ENCODE measurements at regions not wholly inside any gene's neighbourhood (a gene's known extent, or its start where the extent isn't known, plus 50 kb on each side); places are given as distances from the start of the nearest gene placed in this dataset.

DNA sequence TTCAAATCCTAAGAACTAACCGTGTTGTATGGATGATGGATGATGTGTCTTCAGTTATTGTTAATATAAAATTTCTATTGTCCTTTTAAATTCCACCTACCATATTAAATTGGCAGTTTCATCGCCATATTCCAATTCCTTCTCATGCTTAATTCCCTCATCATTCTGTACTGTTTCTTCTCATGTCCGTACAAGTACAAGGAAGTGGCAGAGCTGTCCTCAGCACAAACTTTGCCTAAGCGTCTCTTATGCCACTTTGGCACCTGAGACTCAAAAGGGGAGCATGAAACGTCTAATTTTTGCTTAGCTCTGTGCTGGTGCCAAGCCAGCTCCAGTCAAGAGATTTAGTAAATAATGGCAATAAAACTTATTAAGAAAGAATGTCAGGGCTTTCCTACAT is 158.2 kb upstream of the LAMA2 start:
- Histone ChIP-seq H3K4me3 (replicated peaks; ENCODE audit: low read depth, low read length) (no peak overlapping the region), H3K27me3 (replicated peaks; ENCODE audit: control insufficient read depth, insufficient read depth, low read length) (no peaks in the 10 kb centered on the region; the same call in none of the 2 replicates), H3K36me3 (ENCODE audit: control insufficient read depth, insufficient read depth, low read length) (no peaks in the 10 kb centered on the region)
- no peak for TF ChIP-seq CTCF (IDR thresholded peaks at IDR 0.05; ENCODE audit: insufficient read depth, low read length, poor library complexity, severe bottlenecking)
- DNase-seq (ENCODE audit: extremely low read depth, insufficient read length) = no peak

GRCh38 chr6:128723667-128724066 is 159.3 kb upstream of the LAMA2 start:
- no peak for DNase-seq (ENCODE audit: extremely low read depth, insufficient read length)
- TF ChIP-seq CTCF (IDR thresholded peaks at IDR 0.05; ENCODE audit: insufficient read depth, low read length, poor library complexity, severe bottlenecking) = no peak
- H3K36me3 ChIP-seq (ENCODE audit: control insufficient read depth, insufficient read depth, low read length) = no peaks in the 10 kb centered on the region
- H3K4me3 ChIP-seq (replicated peaks; ENCODE audit: low read depth, low read length) = no peak overlapping the region
- no peaks in the 10 kb centered on the region; the same call in none of the 2 replicates for H3K27me3 ChIP-seq (replicated peaks; ENCODE audit: control insufficient read depth, insufficient read depth, low read length)

- DNase-seq (ENCODE audit: extremely low read depth, insufficient read length) = no peak
- H3K27me3 ChIP-seq (replicated peaks; ENCODE audit: control insufficient read depth, insufficient read depth, low read length) = no peaks in the 10 kb centered on the region; the same call in 1 of the 2 replicates
- no peak for TF ChIP-seq CTCF (IDR thresholded peaks at IDR 0.05; ENCODE audit: insufficient read depth, low read length, poor library complexity, severe bottlenecking)
- no peak overlapping the region for H3K4me3 ChIP-seq (replicated peaks; ENCODE audit: low read depth, low read length)
- no peaks in the 10 kb centered on the region for H3K36me3 ChIP-seq (ENCODE audit: control insufficient read depth, insufficient read depth, low read length)
Measured at GRCh38 chr6:128720891-128721290, 162.0 kb upstream of the LAMA2 start.

- H3K36me3 ChIP-seq (ENCODE audit: control insufficient read depth, insufficient read depth, low read length) = no peaks in the 10 kb centered on the region
- no peak for DNase-seq (ENCODE audit: extremely low read depth, insufficient read length)
- no peak overlapping the region for H3K4me3 ChIP-seq (replicated peaks; ENCODE audit: low read depth, low read length)
- H3K27me3 ChIP-seq (replicated peaks; ENCODE audit: control insufficient read depth, insufficient read depth, low read length) = no peaks in the 10 kb centered on the region; the same call in 1 of the 2 replicates
- TF ChIP-seq CTCF (IDR thresholded peaks at IDR 0.05; ENCODE audit: insufficient read depth, low read length, poor library complexity, severe bottlenecking) = no peak
Measured at GRCh38 chr6:128719786-128720185, 163.2 kb upstream of the LAMA2 start.

DNA sequence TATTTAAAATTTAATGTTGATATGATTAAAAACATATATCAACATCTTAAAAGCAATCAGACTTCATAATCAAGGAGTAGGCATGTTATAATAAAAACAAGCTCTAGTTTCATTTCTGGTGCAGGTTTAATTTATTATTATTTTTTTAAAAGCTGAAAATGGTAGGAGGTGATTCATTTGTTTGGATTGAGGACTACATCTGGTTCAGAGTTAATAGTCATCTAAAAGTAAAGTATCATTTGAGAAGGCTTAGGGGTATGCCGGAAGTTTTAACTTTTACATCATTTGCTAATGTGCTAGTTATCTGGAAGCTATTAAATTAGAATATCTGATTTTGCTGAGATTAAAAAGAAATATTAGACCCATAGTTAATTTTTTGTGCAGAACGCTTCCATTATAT is 169.5 kb upstream of the LAMA2 start:
- Histone ChIP-seq H3K4me3 (replicated peaks; ENCODE audit: low read depth, low read length) (no peak overlapping the region), H3K36me3 (ENCODE audit: control insufficient read depth, insufficient read depth, low read length) (no peaks in the 10 kb centered on the region), H3K27me3 (replicated peaks; ENCODE audit: control insufficient read depth, insufficient read depth, low read length) (no peaks in the 10 kb centered on the region)
- no peak for TF ChIP-seq CTCF (IDR thresholded peaks at IDR 0.05; ENCODE audit: insufficient read depth, low read length, poor library complexity, severe bottlenecking)
- no peak for DNase-seq (ENCODE audit: extremely low read depth, insufficient read length)

- H3K36me3 ChIP-seq (ENCODE audit: control insufficient read depth, insufficient read depth, low read length) = no peaks in the 10 kb centered on the region
- no peak overlapping the region for H3K4me3 ChIP-seq (replicated peaks; ENCODE audit: low read depth, low read length)
- H3K27me3 ChIP-seq (replicated peaks; ENCODE audit: control insufficient read depth, insufficient read depth, low read length) = no peaks in the 10 kb centered on the region
- no peak for TF ChIP-seq CTCF (IDR thresholded peaks at IDR 0.05; ENCODE audit: insufficient read depth, low read length, poor library complexity, severe bottlenecking)
- no peak for DNase-seq (ENCODE audit: extremely low read depth, insufficient read length)
Measured at GRCh38 chr6:128712898-128713297, 170.0 kb upstream of the LAMA2 start.

Data from GM06990 (cell line).